LHCN-M2 (cell line): ENCODE measurements at regions not wholly inside any gene's neighbourhood (a gene's known extent, or its start where the extent isn't known, plus 50 kb on each side); places are given as distances from the start of the nearest gene placed in this dataset.

Experiments used
- DNase-seq: peaks from one replicate; pipeline ENCODE4 v3.0.0-alpha.2; 2012; ENCODE audit warnings: low read depth

GRCh38 chr14:79965896-79966295 lies 245.4 kb downstream of the DIO2 start:
- no peak for DNase-seq

GRCh38 chr14:79961197-79961596 lies 250.1 kb downstream of the DIO2 start:
- no peak for DNase-seq

GRCh38 chr14:79960288-79960687 lies 251.0 kb downstream of the DIO2 start:
- no peak for DNase-seq

GRCh38 chr14:79951572-79951971 lies 259.7 kb downstream of the DIO2 start:
- DNase-seq: no peak

GRCh38 chr14:79949906-79950305 lies 261.4 kb downstream of the DIO2 start:
- no peak for DNase-seq

- DNase-seq: no peak
These were observed 263.8 kb downstream of the DIO2 start for GRCh38 chr14:79947440-79948054.

GRCh38 chr14:79939235-79939634 lies 272.1 kb downstream of the DIO2 start:
- no peak for DNase-seq

GRCh38 chr14:79938185-79938584 lies 273.1 kb downstream of the DIO2 start:
- no peak for DNase-seq

GRCh38 chr14:79937433-79937832 lies 273.9 kb downstream of the DIO2 start:
- DNase-seq: no peak

GRCh38 chr14:79924551-79924950 lies 286.8 kb downstream of the DIO2 start:
- DNase-seq: no peak

- no peak for DNase-seq
These were observed 291.1 kb downstream of the DIO2 start for GRCh38 chr14:79920180-79920692.
